ENCODE measurements at regions not wholly inside any gene's neighbourhood (a gene's known extent, or its start where the extent isn't known, plus 50 kb on each side); places are given as distances from the start of the nearest gene placed in this dataset.

DNA sequence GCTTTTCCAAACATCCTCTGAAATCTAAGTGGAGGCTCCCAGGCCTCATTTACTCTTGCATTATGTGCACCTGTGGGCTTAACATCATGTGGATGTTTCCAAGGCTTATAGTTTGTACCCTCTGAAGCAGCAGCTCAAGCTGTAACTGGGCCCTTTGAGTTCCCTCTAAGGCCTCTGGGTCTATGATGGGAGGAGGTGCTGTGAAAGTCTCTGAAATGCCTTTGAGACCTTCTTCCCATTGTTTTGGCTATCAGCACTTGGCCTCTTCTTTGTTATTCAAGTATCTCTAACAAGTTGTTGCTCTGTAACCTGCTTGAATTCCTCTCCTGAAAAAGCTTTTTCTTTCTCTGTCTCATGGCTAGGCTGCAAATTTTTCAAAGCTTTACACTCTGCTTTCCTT lies 58.1 kb upstream of the MYT1L start:
- no peak for DNase-seq
